ENCODE measurements at regions not wholly inside any gene's neighbourhood (a gene's known extent, or its start where the extent isn't known, plus 50 kb on each side); places are given as distances from the start of the nearest gene placed in this dataset.

DNA sequence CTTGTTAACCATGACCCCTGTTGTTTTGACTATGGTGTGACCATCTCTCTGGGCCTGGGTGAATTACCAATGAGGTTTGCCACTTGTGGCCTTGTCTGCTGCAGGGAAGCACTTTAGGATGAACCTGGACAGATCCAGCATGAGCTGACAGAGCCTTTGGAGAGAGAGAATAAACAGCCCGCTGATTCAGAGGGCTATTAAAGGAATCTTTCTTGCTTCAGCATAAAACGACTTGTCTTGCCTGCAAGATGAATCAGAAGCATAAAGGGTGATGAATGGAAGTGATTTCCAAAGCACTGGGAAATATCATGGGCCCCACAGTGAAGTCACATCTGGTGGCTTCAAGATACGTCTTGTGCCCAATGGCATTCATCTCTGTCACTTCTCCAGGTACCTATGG, 69.0 kb upstream of the WSCD2 start:
- Histone ChIP-seq H3K27me3 (no peaks in the 10 kb centered on the region), H3K4me2 (no peak overlapping the region), H3K4me1 (peaks cover 19% of the 10 kb centered on the region), H3K36me3 (no peaks in the 10 kb centered on the region), H3F3A (ENCODE audit: low read depth) (peaks cover 15% of the 10 kb centered on the region), H3K79me2 (ENCODE audit: low read depth) (no peaks in the 10 kb centered on the region), H3K9me3 (ENCODE audit: low read depth) (no peaks in the 10 kb centered on the region), H3K27ac (no peak overlapping the region), H3K9ac (no peak overlapping the region), H2AFZ (replicated peaks) (no peak overlapping the region), H3K4me3 (no peak overlapping the region), H4K20me1 (ENCODE audit: low read depth) (no peaks in the 10 kb centered on the region)
- no peak overlapping the region for H3K27ac Mint-ChIP-seq
- no peak overlapping the region for H3K4me3 Mint-ChIP-seq
- no peak for DNase-seq (ENCODE audit: low spot score)
- H3K4me1 Mint-ChIP-seq = peaks cover 14% of the 10 kb centered on the region
- H3K36me3 Mint-ChIP-seq = peaks cover 1% of the 10 kb centered on the region
- TF ChIP-seq CTCF (IDR thresholded peaks at IDR 0.05) (no peak), EZH2 (IDR thresholded peaks at IDR 0.05) (no peak), EZH2phosphoT487 (IDR thresholded peaks at IDR 0.05) (no peak)
- H3K27me3 Mint-ChIP-seq (ENCODE audit: insufficient read depth, low read depth) = peaks cover 11% of the 10 kb centered on the region
- peaks cover 2% of the 10 kb centered on the region for H3K9me3 Mint-ChIP-seq

DNA sequence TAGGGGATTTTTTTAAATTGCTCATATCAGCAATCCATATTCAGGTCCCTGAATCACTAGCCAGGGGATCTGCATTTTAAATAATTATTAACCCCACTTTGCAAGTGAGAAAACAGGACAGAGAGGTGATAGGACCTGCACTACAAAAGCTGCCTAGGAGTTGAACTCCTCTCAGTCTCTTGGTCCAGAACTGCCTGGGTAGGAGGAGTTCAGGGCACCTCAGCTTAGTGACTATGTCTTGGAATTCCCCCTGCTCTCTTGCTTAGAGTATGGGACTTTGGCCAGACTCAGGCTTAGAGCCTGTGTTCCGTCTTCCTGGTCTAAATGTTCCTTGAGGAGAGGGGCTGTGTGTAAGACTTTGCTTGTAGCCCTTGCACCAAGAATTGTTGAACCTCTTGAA, 68.2 kb upstream of the WSCD2 start:
- Histone ChIP-seq H2AFZ (replicated peaks) (no peak overlapping the region), H3K9me3 (ENCODE audit: low read depth) (no peaks in the 10 kb centered on the region), H3K4me3 (no peak overlapping the region), H3K27ac (no peak overlapping the region), H3K9ac (no peak overlapping the region), H3K4me1 (peaks cover 10% of the 10 kb centered on the region), H4K20me1 (ENCODE audit: low read depth) (no peaks in the 10 kb centered on the region), H3F3A (ENCODE audit: low read depth) (peaks cover 7% of the 10 kb centered on the region), H3K27me3 (no peaks in the 10 kb centered on the region), H3K36me3 (no peaks in the 10 kb centered on the region), H3K79me2 (ENCODE audit: low read depth) (no peaks in the 10 kb centered on the region), H3K4me2 (no peak overlapping the region)
- TF ChIP-seq CTCF (IDR thresholded peaks at IDR 0.05) = no peak
- TF ChIP-seq EZH2phosphoT487 (IDR thresholded peaks at IDR 0.05) = no peak
- no peak for TF ChIP-seq EZH2 (IDR thresholded peaks at IDR 0.05)
- H3K4me3 Mint-ChIP-seq = no peak overlapping the region
- H3K27me3 Mint-ChIP-seq (ENCODE audit: insufficient read depth, low read depth) = peaks cover 11% of the 10 kb centered on the region
- H3K9me3 Mint-ChIP-seq = peaks cover 2% of the 10 kb centered on the region
- H3K36me3 Mint-ChIP-seq = peaks cover 1% of the 10 kb centered on the region
- peaks cover 11% of the 10 kb centered on the region for H3K4me1 Mint-ChIP-seq
- H3K27ac Mint-ChIP-seq = no peak overlapping the region
- no peak for DNase-seq (ENCODE audit: low spot score)

- Histone ChIP-seq H4K20me1 (ENCODE audit: low read depth) (no peaks in the 10 kb centered on the region), H3K9me3 (ENCODE audit: low read depth) (no peaks in the 10 kb centered on the region), H3K4me2 (no peak overlapping the region), H3K4me1 (no peaks in the 10 kb centered on the region), H3K27me3 (no peaks in the 10 kb centered on the region), H2AFZ (replicated peaks) (no peak overlapping the region), H3K9ac (no peak overlapping the region), H3F3A (ENCODE audit: low read depth) (no peaks in the 10 kb centered on the region), H3K27ac (no peak overlapping the region), H3K4me3 (no peak overlapping the region), H3K79me2 (ENCODE audit: low read depth) (no peaks in the 10 kb centered on the region), H3K36me3 (no peaks in the 10 kb centered on the region)
- DNase-seq (ENCODE audit: low spot score) = peak; percentile 61
- no peak overlapping the region for H3K27ac Mint-ChIP-seq
- H3K9me3 Mint-ChIP-seq = no peaks in the 10 kb centered on the region
- H3K36me3 Mint-ChIP-seq = no peaks in the 10 kb centered on the region
- H3K4me3 Mint-ChIP-seq = no peak overlapping the region
- H3K27me3 Mint-ChIP-seq (ENCODE audit: insufficient read depth, low read depth) = peaks cover 14% of the 10 kb centered on the region
- peaks cover 7% of the 10 kb centered on the region for H3K4me1 Mint-ChIP-seq
- TF ChIP-seq EZH2 (IDR thresholded peaks at IDR 0.05) (no peak), CTCF (IDR thresholded peaks at IDR 0.05) (peak; percentile 74)
Observed at GRCh38 chr12:108063192-108063591, 65.9 kb upstream of the WSCD2 start.

- no peak for TF ChIP-seq EZH2 (IDR thresholded peaks at IDR 0.05)
- TF ChIP-seq CTCF (IDR thresholded peaks at IDR 0.05) = no peak
- DNase-seq (ENCODE audit: low spot score) = no peak
- H3K9ac ChIP-seq = no peak overlapping the region
- H3K27me3 ChIP-seq = no peaks in the 10 kb centered on the region
- H3K79me2 ChIP-seq (ENCODE audit: low read depth) = no peaks in the 10 kb centered on the region
- H3K9me3 ChIP-seq (ENCODE audit: low read depth) = no peaks in the 10 kb centered on the region
- Mint-ChIP-seq H3K27ac (no peak overlapping the region), H3K4me3 (no peak overlapping the region), H3K27me3 (ENCODE audit: insufficient read depth, low read depth) (peaks cover 15% of the 10 kb centered on the region), H3K4me1 (peaks cover 14% of the 10 kb centered on the region), H3K36me3 (no peaks in the 10 kb centered on the region), H3K9me3 (no peaks in the 10 kb centered on the region)
- no peaks in the 10 kb centered on the region for H3K4me1 ChIP-seq
- no peak overlapping the region for H3K4me3 ChIP-seq
- H3F3A ChIP-seq (ENCODE audit: low read depth) = no peaks in the 10 kb centered on the region
- no peaks in the 10 kb centered on the region for H4K20me1 ChIP-seq (ENCODE audit: low read depth)
- no peak overlapping the region for H3K4me2 ChIP-seq
- no peaks in the 10 kb centered on the region for H3K36me3 ChIP-seq
- no peak overlapping the region for H3K27ac ChIP-seq
- no peak overlapping the region for H2AFZ ChIP-seq (replicated peaks)
Observed at GRCh38 chr12:108065069-108065468, 64.0 kb upstream of the WSCD2 start.
